Anterior cingulate cortex (tissue), 58 donors: ENCODE measurements at regions not wholly inside any gene's neighbourhood (a gene's known extent, or its start where the extent isn't known, plus 50 kb on each side); places are given as distances from the start of the nearest gene placed in this dataset.

Experiments
- DNase-seq, 58 donors: peaks; one replicate each; lab custom pipeline; 2025; lab: John Stamatoyannopoulos, UW

- DNase-seq = no peak
These were observed 122.9 kb upstream of the PLEKHA5 start for GRCh38 chr12:19006626-19007137.

- DNase-seq = no peak
These were observed 121.4 kb upstream of the PLEKHA5 start for GRCh38 chr12:19008102-19008501.

- DNase-seq = no peak
These were observed 119.4 kb upstream of the PLEKHA5 start for GRCh38 chr12:19010087-19010486.

- no peak for DNase-seq
These were observed 118.8 kb upstream of the PLEKHA5 start for GRCh38 chr12:19010726-19011125.

- no peak for DNase-seq
These were observed 116.6 kb upstream of the PLEKHA5 start for GRCh38 chr12:19012965-19013364.

- DNase-seq = peak in 2 of 58 donors; percentile 2 to 16
These were observed 115.3 kb upstream of the PLEKHA5 start for GRCh38 chr12:19014240-19014639.

GRCh38 chr12:19015285-19015684 is 114.2 kb upstream of the PLEKHA5 start:
- no peak for DNase-seq

- no peak for DNase-seq
These were observed 111.1 kb upstream of the PLEKHA5 start for GRCh38 chr12:19018302-19018970.

GRCh38 chr12:19021240-19021639 is 108.3 kb upstream of the PLEKHA5 start:
- no peak for DNase-seq

GRCh38 chr12:19021646-19022045 is 107.9 kb upstream of the PLEKHA5 start:
- no peak for DNase-seq

- no peak for DNase-seq
These were observed 104.0 kb upstream of the PLEKHA5 start for GRCh38 chr12:19025582-19025981.

- no peak for DNase-seq
These were observed 103.5 kb upstream of the PLEKHA5 start for GRCh38 chr12:19026034-19026433.

- DNase-seq = no peak
These were observed 102.7 kb upstream of the PLEKHA5 start for GRCh38 chr12:19026614-19027488.

- DNase-seq = no peak
These were observed 99.4 kb upstream of the PLEKHA5 start for GRCh38 chr12:19030180-19030579.

GRCh38 chr12:19030603-19031002 is 98.9 kb upstream of the PLEKHA5 start:
- DNase-seq = no peak

GRCh38 chr12:19031032-19031431 is 98.5 kb upstream of the PLEKHA5 start:
- DNase-seq = no peak

GRCh38 chr12:19032826-19033225 is 96.7 kb upstream of the PLEKHA5 start:
- DNase-seq = no peak

GRCh38 chr12:19033244-19033643 is 96.3 kb upstream of the PLEKHA5 start:
- no peak for DNase-seq

- no peak for DNase-seq
These were observed 94.6 kb upstream of the PLEKHA5 start for GRCh38 chr12:19034937-19035336.

- DNase-seq = no peak
These were observed 94.0 kb upstream of the PLEKHA5 start for GRCh38 chr12:19035536-19035935.

- DNase-seq = no peak
These were observed 92.7 kb upstream of the PLEKHA5 start for GRCh38 chr12:19036673-19037357.
